Prostate gland (tissue), 2 donors: ENCODE measurements at regions not wholly inside any gene's neighbourhood (a gene's known extent, or its start where the extent isn't known, plus 50 kb on each side); places are given as distances from the start of the nearest gene placed in this dataset.

Experiments
- DNase-seq: peaks from one replicate; pipeline ENCODE4 v3.0.0-alpha.2; 2019; ENCODE audit warnings: low spot score
- H3K27ac ChIP-seq, 2 donors: fragments of 200-600 bp; sonication (generic); 2 replicates each; pipeline ENCODE4 v1.5.1; 2017 to 2019
- H3K27me3 ChIP-seq: fragments of 200-600 bp; sonication (generic); replicated peaks from 2 replicates; pipeline ENCODE4 v1.5.1; 2019; ENCODE audit not compliant: insufficient read depth
- H3K36me3 ChIP-seq, 2 donors: fragments of 200-600 bp; sonication (generic); 1 replicate in 1 of 2; 2 replicates in 1 of 2; pipeline versions ENCODE4 v1.5.1 to v1.8.1; 2017 to 2019
- H3K4me1 ChIP-seq: fragments of 200-600 bp; sonication (generic); replicated peaks from 2 replicates; pipeline ENCODE4 v1.5.1; 2019
- H3K4me3 ChIP-seq, 2 donors: fragments of 200-600 bp; sonication (generic); 2 replicates each; pipeline ENCODE4 v1.5.1; 2017 to 2019
- H3K9me3 ChIP-seq: fragments of 200-600 bp; sonication (generic); 2 replicates; pipeline ENCODE4 v1.5.1; 2017
- CTCF ChIP-seq, 4 experiments: fragments of 200-600 bp in 2 of 4; fragments of 450-650 bp in 2 of 4; sonication (generic) in 2 of 4; IDR thresholded peaks; 1 replicate in 3 of 4; 2 replicates in 1 of 4; pipeline ENCODE4 v1.5.1; 2016 to 2019; ENCODE audit warnings: antibody characterized with exemption in 4 of 4, mild to moderate bottlenecking in 2 of 4, moderate library complexity in 2 of 4
- POLR2A ChIP-seq: fragments of 450-650 bp; IDR thresholded peaks from one replicate; pipeline ENCODE4 v1.6.1; 2016; ENCODE audit warnings: antibody characterized with exemption, mild to moderate bottlenecking
- POLR2AphosphoS5 ChIP-seq: sonication (generic); formaldehyde crosslinking; IDR thresholded peaks from one replicate; pipeline ENCODE4 v1.6.1; 2017; ENCODE audit warnings: antibody characterized with exemption
- WGBS: methylation state at CpG from one replicate; pipeline ENCODE4 v1.1.5; 2018; 5-methylcytosine and 5-hydroxymethylcytosine counted together
- intact Hi-C: fragments of 100-400 bp; cut with DNase I; formaldehyde crosslinking; loops from one replicate; pipeline ENCODE4 v1.14.2; 2022

GRCh38 chr9:108751369-108751768, 104.4 kb downstream of the ACTL7B start:
- intact Hi-C loops: no loop called here
- TF ChIP-seq POLR2A (no peak), POLR2AphosphoS5 (no peak), CTCF (IDR thresholded peaks at IDR 0.05) (no peak)
- no peak for DNase-seq

GRCh38 chr9:108750661-108751215, 105.0 kb downstream of the ACTL7B start:
- DNase-seq: no peak
- TF ChIP-seq POLR2A: no peak
- no peak for TF ChIP-seq CTCF (IDR thresholded peaks at IDR 0.05)
- TF ChIP-seq POLR2AphosphoS5: no peak
- WGBS: 76% methylated on average over 6 of the region's 6 CpGs
- Histone ChIP-seq H3K27ac (no peak overlapping the region), H3K4me3 (no peak overlapping the region), H3K36me3 (no peaks in the 10 kb centered on the region), H3K9me3 (no peaks in the 10 kb centered on the region), H3K27me3 (no peaks in the 10 kb centered on the region), H3K4me1 (no peaks in the 10 kb centered on the region)
- intact Hi-C loops: no loop called here

More at GRCh38 chr9:108751369-108751768, 104.4 kb downstream of the ACTL7B start:
- Histone ChIP-seq H3K9me3 (no peaks in the 10 kb centered on the region), H3K4me3 (no peak overlapping the region), H3K27ac (no peak overlapping the region), H3K36me3 (no peaks in the 10 kb centered on the region), H3K4me1 (no peaks in the 10 kb centered on the region), H3K27me3 (no peaks in the 10 kb centered on the region)

GRCh38 chr9:108748776-108749175, 107.0 kb downstream of the ACTL7B start:
- H3K27ac ChIP-seq: no peak overlapping the region
- H3K9me3 ChIP-seq: no peaks in the 10 kb centered on the region
- no peaks in the 10 kb centered on the region for H3K36me3 ChIP-seq
- DNase-seq: no peak
- intact Hi-C loops: no loop called here
- TF ChIP-seq POLR2A: no peak
- TF ChIP-seq CTCF (IDR thresholded peaks at IDR 0.05): no peak
- TF ChIP-seq POLR2AphosphoS5: no peak
- H3K4me1 ChIP-seq: no peaks in the 10 kb centered on the region
- no peaks in the 10 kb centered on the region for H3K27me3 ChIP-seq
- no peak overlapping the region for H3K4me3 ChIP-seq

- Histone ChIP-seq H3K36me3 (no peaks in the 10 kb centered on the region), H3K4me3 (no peak overlapping the region), H3K4me1 (no peaks in the 10 kb centered on the region), H3K27ac (no peak overlapping the region), H3K27me3 (no peaks in the 10 kb centered on the region), H3K9me3 (no peaks in the 10 kb centered on the region)
- no peak for DNase-seq
- TF ChIP-seq POLR2AphosphoS5 (no peak), POLR2A (no peak), CTCF (IDR thresholded peaks at IDR 0.05) (no peak)
- 71% methylated on average over 2 of the region's 2 CpGs for WGBS
- intact Hi-C loops: no loop called here
Measured at GRCh38 chr9:108746864-108747263, 108.9 kb downstream of the ACTL7B start.

- TF ChIP-seq POLR2AphosphoS5: no peak
- Histone ChIP-seq H3K27me3 (no peaks in the 10 kb centered on the region), H3K9me3 (no peaks in the 10 kb centered on the region), H3K4me3 (no peak overlapping the region), H3K27ac (no peak overlapping the region), H3K36me3 (no peaks in the 10 kb centered on the region), H3K4me1 (no peaks in the 10 kb centered on the region)
- DNase-seq: no peak
- intact Hi-C loops: no loop called here
- WGBS: 88% methylated on average over 3 of the region's 3 CpGs
Measured at GRCh38 chr9:108746001-108746400, 109.8 kb downstream of the ACTL7B start.
